ENCODE measurements at regions not wholly inside any gene's neighbourhood (a gene's known extent, or its start where the extent isn't known, plus 50 kb on each side); places are given as distances from the start of the nearest gene placed in this dataset.

GRCh38 chr3:107992976-107993684, 97.7 kb downstream of the CD47 start:
- DNase-seq (ENCODE audit: extremely low spot score): no peak
- no peaks in the 10 kb centered on the region for H3K36me3 ChIP-seq (ENCODE audit: insufficient read depth)
- WGBS: 81% methylated on average over 9 of the region's 9 CpGs
- no peaks in the 10 kb centered on the region for H3K4me1 ChIP-seq (ENCODE audit: insufficient read depth)
- H3K4me3 ChIP-seq (ENCODE audit: low read depth, low read length): no peak overlapping the region
- H3K27ac ChIP-seq (ENCODE audit: low read depth): no peak overlapping the region

DNA sequence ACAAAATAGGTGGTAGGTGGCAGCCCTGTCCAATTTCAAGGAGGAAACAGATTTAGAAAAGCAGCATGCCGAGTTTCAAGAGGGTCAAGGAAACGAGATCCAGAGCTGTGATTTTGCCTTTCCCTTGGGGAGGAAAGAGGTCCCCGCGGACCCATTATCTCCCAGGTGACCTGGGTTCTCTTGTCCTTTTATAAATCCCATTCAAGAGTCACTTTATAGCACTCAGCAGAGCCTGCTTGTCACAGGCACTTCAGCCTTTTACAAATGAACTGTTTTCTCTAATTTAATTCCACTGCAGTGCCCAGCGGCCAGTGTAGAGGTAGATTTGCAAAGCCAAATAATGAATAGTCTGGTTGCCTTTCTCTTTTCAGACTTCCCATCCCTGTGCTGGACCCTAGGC, 99.9 kb downstream of the CD47 start:
- no peaks in the 10 kb centered on the region for H3K4me1 ChIP-seq (ENCODE audit: insufficient read depth)
- WGBS: 92% methylated on average over 5 of the region's 5 CpGs
- no peak overlapping the region for H3K27ac ChIP-seq (ENCODE audit: low read depth)
- no peaks in the 10 kb centered on the region for H3K36me3 ChIP-seq (ENCODE audit: insufficient read depth)
- DNase-seq (ENCODE audit: extremely low spot score): no peak
- H3K4me3 ChIP-seq (ENCODE audit: low read depth, low read length): no peak overlapping the region

- Histone ChIP-seq H3K4me1 (ENCODE audit: insufficient read depth) (no peaks in the 10 kb centered on the region), H3K4me3 (ENCODE audit: low read depth, low read length) (no peak overlapping the region), H3K36me3 (ENCODE audit: insufficient read depth) (no peaks in the 10 kb centered on the region), H3K27ac (ENCODE audit: low read depth) (no peak overlapping the region)
- 94% methylated on average over 6 of the region's 6 CpGs for WGBS
- DNase-seq (ENCODE audit: extremely low spot score): no peak
Measured at GRCh38 chr3:107990433-107990832, 100.4 kb downstream of the CD47 start.

DNA sequence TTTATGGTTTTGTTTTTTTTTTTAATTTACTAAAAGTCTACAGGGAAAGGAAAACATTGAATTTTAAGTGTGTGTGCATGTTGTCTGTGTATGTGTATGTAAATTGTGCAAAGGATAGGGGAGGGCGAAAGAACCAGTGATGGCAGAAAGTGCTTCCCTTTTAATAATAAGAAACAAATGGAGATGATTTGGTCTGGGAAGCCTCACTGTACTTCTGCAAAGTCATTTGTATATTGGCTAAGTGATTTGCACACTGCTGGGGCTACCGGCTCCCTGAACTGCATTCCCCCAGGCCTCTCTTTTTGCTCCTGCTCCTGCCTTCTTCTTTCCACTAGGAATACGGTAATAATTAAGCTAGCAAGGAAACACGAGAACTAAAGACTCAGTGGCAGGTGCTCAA, 101.2 kb downstream of the CD47 start:
- H3K36me3 ChIP-seq (ENCODE audit: insufficient read depth): no peaks in the 10 kb centered on the region
- H3K4me1 ChIP-seq (ENCODE audit: insufficient read depth): no peaks in the 10 kb centered on the region
- H3K27ac ChIP-seq (ENCODE audit: low read depth): no peak overlapping the region
- no peak for DNase-seq (ENCODE audit: extremely low spot score)
- 55% methylated on average over 4 of the region's 4 CpGs for WGBS
- H3K4me3 ChIP-seq (ENCODE audit: low read depth, low read length): no peak overlapping the region

DNA sequence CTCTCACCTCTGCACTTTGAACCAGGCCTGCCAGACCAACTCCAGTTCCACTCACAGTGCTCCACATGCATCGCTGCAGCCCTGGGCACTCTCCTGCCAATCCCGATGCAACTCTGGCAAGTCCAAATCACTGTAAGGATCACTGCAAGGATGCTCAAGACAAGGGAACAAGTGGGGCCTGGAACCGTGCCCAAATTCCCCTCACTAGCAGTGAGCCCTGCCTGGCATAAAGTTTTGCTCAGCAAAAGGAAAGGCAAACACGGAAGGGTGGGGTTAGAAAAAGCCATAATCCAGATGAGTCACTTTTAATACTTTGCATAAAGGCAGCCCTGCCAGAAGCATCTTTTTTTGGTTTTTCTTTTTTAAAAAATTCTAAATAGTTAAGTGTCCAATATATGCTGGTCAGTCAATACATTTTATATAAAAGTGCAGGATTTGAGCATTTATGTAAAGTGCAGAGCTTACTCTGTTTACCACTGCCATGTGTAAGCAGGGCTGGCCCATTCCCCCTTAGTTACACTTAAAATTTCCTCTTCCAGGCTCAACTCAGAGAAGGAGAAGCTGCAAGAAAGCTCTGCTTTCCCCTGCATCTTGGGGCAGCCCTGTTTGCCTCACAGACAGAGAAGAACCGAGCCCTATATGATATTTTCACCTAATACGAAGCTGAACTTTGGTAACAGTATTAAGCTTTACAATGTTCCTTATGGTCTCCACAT, 102.2 kb downstream of the CD47 start:
- H3K27ac ChIP-seq (ENCODE audit: low read depth): no peak overlapping the region
- no peak overlapping the region for H3K4me3 ChIP-seq (ENCODE audit: low read depth, low read length)
- no peak for DNase-seq (ENCODE audit: extremely low spot score)
- no peaks in the 10 kb centered on the region for H3K4me1 ChIP-seq (ENCODE audit: insufficient read depth)
- 44% methylated on average over 6 of the region's 6 CpGs for WGBS
- H3K36me3 ChIP-seq (ENCODE audit: insufficient read depth): no peaks in the 10 kb centered on the region

GRCh38 chr3:107987036-107987939, 103.5 kb downstream of the CD47 start:
- H3K27ac ChIP-seq (ENCODE audit: low read depth): no peak overlapping the region
- H3K4me1 ChIP-seq (ENCODE audit: insufficient read depth): no peaks in the 10 kb centered on the region
- no peak overlapping the region for H3K4me3 ChIP-seq (ENCODE audit: low read depth, low read length)
- 11% methylated on average over 8 of the region's 8 CpGs for WGBS
- peak; percentile 65 for DNase-seq (ENCODE audit: extremely low spot score)
- no peaks in the 10 kb centered on the region for H3K36me3 ChIP-seq (ENCODE audit: insufficient read depth)

DNA sequence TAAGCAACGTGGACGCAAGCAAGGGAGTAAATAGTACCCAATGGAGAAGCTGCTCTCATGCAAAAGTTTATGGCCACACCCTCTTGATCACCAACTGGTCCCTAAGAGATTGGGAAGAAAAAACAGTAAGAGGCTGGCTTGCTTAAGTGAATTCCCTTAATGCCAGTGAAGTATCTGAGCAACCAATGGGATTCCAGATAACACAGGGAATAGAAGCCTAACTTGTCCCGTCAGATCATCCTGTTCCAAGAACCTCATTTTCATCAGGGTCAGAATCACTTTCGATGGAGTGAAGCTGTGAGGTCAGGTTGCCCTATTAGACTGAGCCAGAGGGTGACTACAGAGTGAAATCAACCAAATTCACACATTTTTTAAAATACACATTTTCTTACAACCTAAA, 104.3 kb downstream of the CD47 start:
- H3K4me3 ChIP-seq (ENCODE audit: low read depth, low read length): no peak overlapping the region
- H3K4me1 ChIP-seq (ENCODE audit: insufficient read depth): no peaks in the 10 kb centered on the region
- H3K27ac ChIP-seq (ENCODE audit: low read depth): peak overlapping the region; percentile 26
- no peak for DNase-seq (ENCODE audit: extremely low spot score)
- 54% methylated on average over 4 of the region's 4 CpGs for WGBS
- H3K36me3 ChIP-seq (ENCODE audit: insufficient read depth): no peaks in the 10 kb centered on the region

- H3K36me3 ChIP-seq (ENCODE audit: insufficient read depth): no peaks in the 10 kb centered on the region
- whole genome bisulfite sequencing: 58% methylated on average over 4 of the region's 4 CpGs
- H3K27ac ChIP-seq (ENCODE audit: low read depth): no peak overlapping the region
- DNase-seq (ENCODE audit: extremely low spot score): no peak
- H3K4me3 ChIP-seq (ENCODE audit: low read depth, low read length): no peak overlapping the region
- H3K4me1 ChIP-seq (ENCODE audit: insufficient read depth): no peaks in the 10 kb centered on the region
Measured at GRCh38 chr3:107985496-107985895, 105.3 kb downstream of the CD47 start.

GRCh38 chr3:107983247-107983646, 107.6 kb downstream of the CD47 start:
- H3K4me3 ChIP-seq (ENCODE audit: low read depth, low read length): no peak overlapping the region
- H3K36me3 ChIP-seq (ENCODE audit: insufficient read depth): no peaks in the 10 kb centered on the region
- H3K4me1 ChIP-seq (ENCODE audit: insufficient read depth): no peaks in the 10 kb centered on the region
- 96% methylated on average over 3 of the region's 3 CpGs for WGBS
- no peak overlapping the region for H3K27ac ChIP-seq (ENCODE audit: low read depth)
- no peak for DNase-seq (ENCODE audit: extremely low spot score)

GRCh38 chr3:107982165-107982564, 108.7 kb downstream of the CD47 start:
- WGBS: 15% methylated on average over 1 of the region's 1 CpG

GRCh38 chr3:107981471-107982111, 109.2 kb downstream of the CD47 start:
- H3K27ac ChIP-seq (ENCODE audit: low read depth): no peak overlapping the region
- H3K36me3 ChIP-seq (ENCODE audit: insufficient read depth): no peaks in the 10 kb centered on the region
- H3K4me3 ChIP-seq (ENCODE audit: low read depth, low read length): no peak overlapping the region
- no peak for DNase-seq (ENCODE audit: extremely low spot score)
- 32% methylated on average over 7 of the region's 7 CpGs for WGBS
- no peaks in the 10 kb centered on the region for H3K4me1 ChIP-seq (ENCODE audit: insufficient read depth)

More at GRCh38 chr3:107982165-107982564, 108.7 kb downstream of the CD47 start:
- no peak for DNase-seq (ENCODE audit: extremely low spot score)
- Histone ChIP-seq H3K4me3 (ENCODE audit: low read depth, low read length) (no peak overlapping the region), H3K36me3 (ENCODE audit: insufficient read depth) (no peaks in the 10 kb centered on the region), H3K4me1 (ENCODE audit: insufficient read depth) (no peaks in the 10 kb centered on the region), H3K27ac (ENCODE audit: low read depth) (no peak overlapping the region)

GRCh38 chr3:107979538-107979937, 111.3 kb downstream of the CD47 start:
- no peak overlapping the region for H3K4me3 ChIP-seq (ENCODE audit: low read depth, low read length)
- DNase-seq (ENCODE audit: extremely low spot score): no peak
- no peaks in the 10 kb centered on the region for H3K36me3 ChIP-seq (ENCODE audit: insufficient read depth)
- WGBS: 93% methylated on average over 6 of the region's 6 CpGs
- no peak overlapping the region for H3K27ac ChIP-seq (ENCODE audit: low read depth)
- H3K4me1 ChIP-seq (ENCODE audit: insufficient read depth): no peaks in the 10 kb centered on the region
